ENCODE measurements at regions not wholly inside any gene's neighbourhood (a gene's known extent, or its start where the extent isn't known, plus 50 kb on each side); places are given as distances from the start of the nearest gene placed in this dataset.

- TF ChIP-seq CTCF (IDR thresholded peaks at IDR 0.05) (no peak), POLR2A (IDR thresholded peaks at IDR 0.05) (no peak), POLR2AphosphoS5 (IDR thresholded peaks at IDR 0.05) (no peak)
Observed at GRCh38 chr2:240347373-240347940, 88.0 kb upstream of the GPC1 start.

Data from suprapubic skin (tissue), 4 donors.